Amygdala (tissue), 56 donors: ENCODE measurements at regions not wholly inside any gene's neighbourhood (a gene's known extent, or its start where the extent isn't known, plus 50 kb on each side); places are given as distances from the start of the nearest gene placed in this dataset.

Experiments used
- DNase-seq, 56 donors: peaks; one replicate each; lab custom pipeline; 2025; lab: John Stamatoyannopoulos, UW

DNA sequence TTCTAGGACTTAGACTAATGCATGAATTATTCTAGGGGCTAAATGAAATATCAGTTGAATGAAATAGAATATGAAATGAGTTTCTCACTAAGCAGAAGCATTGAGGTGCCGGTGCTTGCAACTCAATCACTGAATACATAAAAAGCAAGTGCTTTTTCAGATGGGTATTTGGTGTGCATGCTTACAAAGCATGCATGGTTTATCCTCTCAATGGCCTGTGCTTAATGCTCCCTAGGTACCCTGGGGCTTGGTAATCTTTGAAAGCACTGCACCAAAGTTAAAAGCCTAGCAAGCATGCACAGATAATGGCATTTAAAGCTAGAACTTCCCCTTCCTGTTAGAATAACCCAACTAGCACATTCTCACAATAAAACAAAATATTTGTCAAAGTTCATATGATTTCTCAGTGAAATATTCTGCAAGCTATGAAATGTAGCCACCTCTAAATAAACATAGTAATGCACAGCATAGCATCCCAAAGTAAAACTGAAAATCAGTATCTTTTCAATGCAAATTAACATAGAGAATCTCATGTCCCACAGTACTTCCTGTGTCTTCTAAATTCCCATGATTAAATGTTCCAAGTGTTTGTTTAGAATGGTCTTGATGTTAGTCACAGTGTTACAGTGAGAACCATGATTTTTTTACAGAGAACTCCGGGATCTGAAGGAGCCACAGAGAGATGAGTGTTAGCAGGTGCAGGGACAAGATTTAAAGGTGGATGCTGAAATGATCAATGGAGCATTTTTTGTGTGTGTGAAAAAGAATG lies 143.4 kb upstream of the CDH6 start:
- DNase-seq = no peak

DNA sequence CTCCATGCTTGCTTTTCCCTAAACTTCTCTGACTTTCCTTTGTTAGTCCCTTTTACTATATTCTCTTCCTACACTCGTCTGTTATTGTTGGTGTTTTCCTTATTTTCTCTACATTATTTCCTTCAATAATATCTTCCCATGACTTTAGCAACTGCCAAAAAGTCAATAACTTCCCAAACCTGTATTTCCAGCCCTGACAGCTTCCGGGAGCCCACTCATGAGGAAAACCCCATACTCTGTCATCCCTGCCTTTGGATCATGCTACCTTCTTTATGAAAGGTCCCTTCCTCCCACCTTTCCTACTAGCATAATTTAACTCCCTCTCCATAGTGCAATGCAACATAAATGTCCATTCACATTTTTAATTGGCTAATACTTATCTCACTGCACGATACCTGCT lies 144.0 kb upstream of the CDH6 start:
- DNase-seq = no peak

DNA sequence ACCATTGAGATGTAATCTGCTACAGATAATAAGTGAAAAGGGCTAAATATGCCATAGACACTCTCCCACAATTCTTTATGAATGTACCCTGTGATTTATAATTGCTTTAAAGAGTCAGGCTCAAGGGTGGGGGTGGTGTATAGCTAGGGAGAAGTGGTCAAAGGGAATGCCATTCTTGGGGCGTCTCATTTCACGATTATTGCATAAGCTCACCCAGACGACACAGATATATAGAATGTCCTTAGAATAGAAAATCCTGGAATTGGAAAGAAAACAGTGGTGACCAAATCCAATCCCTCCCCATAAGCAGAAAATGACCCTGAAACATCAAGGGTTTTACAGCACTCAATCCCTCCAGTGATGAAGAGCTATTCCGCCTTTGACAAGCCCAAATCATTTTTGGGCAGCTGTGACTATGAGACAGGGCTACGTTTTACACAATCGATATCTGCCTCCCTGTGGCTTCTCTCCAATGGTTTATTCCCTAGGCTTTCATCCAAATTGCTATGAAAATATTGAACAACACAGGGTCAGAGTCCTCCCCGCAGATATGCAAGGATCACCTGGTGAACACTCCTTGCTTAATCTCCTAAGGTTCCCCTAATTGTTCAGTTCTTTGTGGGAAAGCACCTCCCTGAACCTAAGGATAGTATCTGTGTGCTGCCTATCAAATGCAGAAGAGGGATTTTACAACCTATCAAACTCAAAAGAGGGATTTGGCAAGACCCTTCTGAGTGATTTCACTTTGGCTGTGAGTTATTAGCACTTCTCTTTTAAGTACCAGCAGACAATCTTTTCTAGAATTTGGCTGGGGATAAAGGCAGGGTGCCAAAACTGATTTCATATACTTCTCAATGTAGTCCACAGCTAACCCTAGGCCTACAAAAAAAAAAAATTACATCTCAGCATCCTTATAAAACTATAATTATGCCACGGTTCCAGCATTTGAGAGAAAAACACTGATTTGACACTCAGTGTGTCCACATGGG lies 144.9 kb upstream of the CDH6 start:
- no peak for DNase-seq

DNA sequence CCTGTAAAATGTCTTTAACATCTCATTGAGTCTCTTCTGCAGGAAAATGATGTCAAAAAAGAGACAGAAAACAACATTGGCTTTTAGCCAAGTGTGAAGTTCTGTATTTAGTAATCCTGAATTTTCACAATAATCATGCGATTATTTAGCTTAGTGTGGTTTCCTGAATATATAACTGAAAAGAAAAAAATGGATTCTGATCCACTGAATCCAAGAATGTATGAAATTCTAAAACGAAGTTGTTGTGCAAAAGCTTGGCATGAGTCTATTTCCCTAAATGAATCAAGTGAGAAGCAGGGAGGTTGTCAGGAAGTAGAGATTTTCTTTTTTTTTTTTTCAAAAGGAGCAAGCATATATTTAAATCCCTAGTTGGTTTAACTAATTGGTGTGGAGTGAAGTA lies 145.9 kb upstream of the CDH6 start:
- no peak for DNase-seq

DNA sequence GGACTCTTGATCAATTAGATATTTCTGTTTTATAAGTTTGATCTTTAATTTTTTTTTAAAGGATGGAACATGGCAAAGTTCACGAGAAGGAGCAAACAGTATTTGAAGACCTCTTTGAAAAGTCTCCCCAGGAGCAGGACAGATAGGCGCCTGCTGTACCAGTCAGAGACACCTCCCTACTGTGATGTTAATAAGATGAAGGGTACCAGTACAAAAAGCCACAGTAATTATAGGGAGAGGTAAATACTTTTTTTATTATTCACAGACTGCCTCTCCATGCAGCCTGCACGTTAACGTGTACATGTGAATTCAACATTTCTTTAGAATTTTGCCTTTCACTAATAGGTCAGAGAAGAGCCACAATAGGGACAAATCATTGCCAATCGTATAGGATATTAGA lies 146.5 kb upstream of the CDH6 start:
- DNase-seq = no peak

DNA sequence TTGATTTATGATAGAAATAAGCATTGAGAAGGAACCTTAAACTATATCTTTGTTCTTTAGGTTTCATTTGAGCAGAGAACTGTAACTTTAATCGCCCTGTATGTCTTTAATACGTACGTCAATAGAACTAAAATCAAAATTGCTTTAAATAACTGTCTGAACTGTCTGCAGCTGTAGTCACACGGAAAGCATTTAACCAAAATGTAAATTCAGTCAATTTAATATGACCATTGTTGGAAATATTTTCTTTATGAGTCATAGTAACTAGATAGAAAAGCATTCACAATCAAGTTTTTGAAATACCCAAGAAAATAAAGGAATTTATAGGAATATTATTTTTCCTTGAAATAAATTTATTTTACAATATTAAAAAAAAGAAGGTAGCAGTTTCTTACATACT lies 157.1 kb upstream of the CDH6 start:
- DNase-seq = no peak

DNA sequence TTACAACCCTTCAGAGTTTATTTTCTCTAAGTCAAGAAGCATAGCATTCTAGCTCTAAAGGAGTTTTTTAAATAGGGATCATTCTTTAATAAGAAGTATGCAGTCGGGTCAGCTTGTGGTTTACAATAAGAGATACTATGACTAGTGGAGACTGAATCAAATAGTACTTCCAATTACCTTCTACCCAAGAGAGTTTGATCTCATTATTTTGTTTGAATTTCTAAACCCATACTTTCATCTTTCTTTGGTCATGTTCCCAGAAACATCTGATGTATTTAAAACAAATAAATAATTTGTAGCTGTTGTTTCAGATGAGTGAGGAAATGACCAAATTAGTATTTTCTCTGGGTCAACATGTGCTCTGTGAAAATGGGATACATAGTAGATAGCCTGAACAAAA lies 160.2 kb upstream of the CDH6 start:
- DNase-seq = no peak

DNA sequence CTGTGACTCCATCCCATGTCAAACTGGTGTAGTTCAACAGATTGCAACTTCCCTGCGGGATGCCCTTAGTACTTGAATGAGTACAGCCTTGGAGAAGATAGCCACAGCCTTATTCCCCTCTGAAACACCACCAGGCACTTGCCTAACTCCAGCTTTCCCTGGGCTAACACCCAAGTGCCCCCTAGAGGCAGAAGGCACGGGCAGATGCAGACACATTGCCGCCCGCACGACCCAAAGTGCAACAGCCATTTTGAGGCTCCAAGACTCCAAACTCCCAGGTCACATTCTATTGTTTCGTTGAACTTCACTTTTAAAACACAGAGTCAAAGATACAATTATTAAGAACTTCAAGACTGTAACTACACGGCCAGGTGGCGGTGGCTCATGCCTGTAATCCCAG lies 163.6 kb upstream of the CDH6 start:
- DNase-seq = no peak

DNA sequence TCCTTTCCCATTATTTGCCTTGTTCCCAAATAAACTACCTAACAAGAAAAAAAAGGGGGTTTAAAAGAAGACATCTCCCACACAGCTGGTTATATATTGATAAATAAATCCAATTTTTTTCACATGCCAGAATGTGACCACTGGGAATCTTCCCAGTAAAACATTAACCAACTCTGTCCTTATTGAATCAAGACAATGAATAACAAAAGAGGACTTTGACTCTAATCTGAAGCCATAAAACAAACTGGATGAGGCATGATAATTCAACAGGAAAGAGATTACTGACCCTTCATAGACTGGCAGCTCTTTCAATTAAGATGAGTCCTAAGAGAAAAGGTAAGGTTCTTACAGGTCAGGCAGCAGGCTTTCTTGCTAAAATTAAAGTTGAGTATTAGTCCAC lies 165.8 kb upstream of the CDH6 start:
- DNase-seq = no peak

DNA sequence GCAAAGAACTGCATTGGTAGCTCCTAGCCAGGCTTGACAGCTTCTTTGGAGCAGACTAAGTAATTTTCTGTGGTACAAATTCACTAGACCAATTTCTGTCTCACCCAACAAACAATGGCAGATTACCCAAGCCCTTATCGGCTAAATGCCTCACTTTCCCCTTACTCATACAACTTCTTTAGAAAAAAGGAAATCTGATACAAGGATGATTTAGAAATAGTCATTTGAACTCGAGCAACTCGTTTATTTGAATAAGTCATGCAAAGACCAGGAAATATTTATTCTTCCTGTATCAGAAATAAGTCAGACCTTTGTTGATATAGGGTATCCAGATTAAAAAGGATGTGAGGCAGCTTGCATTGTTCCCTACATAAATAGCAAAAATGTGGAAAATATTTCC lies 170.4 kb upstream of the CDH6 start:
- no peak for DNase-seq

DNA sequence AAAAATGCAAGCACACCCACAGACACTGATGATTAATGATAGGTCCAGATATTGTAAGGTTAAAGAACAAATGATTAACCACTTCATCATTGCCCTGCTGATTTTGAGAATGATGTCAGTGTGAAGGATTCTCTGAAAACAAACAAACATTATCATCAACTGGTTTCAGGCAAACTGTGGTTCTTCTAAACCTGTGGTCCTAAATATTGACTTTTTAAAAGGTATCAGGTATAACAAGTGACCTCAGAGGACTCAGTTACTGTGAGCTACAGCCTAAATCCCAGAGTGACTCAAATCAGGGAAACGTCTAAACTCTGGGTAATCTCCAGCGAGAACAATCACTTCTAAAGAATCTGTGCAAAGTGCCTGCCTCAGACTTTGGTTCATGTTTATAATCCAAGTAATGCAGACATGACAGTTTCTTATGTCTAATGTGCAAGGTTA lies 172.3 kb upstream of the CDH6 start:
- no peak for DNase-seq

DNA sequence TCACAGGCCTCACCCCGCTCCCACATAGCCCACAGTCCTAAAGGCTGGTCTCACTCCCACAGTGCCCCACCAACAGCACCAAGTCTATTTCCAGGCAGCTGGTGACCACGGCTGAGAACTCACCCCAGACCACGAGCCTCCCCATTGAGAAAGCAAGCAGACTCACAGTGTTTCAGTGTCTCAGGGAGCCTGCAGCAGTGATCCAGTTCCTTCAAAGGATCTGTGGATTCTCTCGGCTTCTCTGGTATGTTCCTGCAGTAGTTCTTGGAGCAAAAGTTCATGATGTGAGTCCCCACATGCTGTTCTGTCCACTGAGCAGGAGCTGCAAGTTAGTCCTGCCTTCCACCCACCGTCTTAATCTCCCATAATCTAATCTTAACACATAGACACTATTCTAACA lies 185.3 kb upstream of the CDH6 start:
- no peak for DNase-seq

DNA sequence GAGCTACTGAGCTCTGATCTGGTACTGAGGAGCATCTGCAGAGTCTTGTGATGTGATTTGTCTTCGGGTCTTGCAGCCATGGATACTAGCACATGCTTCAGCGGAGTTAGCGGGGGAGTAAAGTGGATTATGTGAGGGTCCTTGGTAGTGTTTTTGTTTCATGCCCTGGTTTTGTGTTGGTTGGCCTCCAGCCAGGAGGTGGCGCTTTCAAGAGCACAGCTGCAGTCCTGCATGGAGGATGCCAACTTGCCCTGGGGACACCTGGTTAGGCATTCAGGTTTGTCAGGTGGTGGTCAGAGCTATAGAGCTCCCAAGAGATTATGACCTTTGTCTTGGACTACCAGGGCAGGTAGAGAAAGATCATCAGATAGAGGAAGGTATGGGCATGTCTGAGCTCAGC lies 185.8 kb upstream of the CDH6 start:
- no peak for DNase-seq

DNA sequence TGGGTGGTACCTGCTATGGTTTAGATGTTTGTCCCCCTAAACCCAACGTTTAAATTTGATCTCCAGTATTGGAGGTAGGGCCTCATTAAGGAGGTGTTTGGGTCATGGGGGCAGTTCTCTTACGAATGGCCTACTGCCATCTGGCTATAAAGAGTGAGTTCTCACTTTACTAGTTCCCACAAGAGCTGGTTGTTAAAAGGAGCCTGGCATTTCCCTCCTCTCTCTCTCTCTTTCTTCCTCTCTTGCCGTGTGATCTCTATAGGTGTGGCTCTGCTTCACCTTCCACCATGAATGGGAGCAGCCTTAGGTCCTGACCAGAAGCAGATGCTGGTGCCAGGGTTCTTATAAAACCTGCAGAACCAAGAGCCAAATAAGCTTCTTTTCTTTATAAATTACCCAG lies 193.2 kb upstream of the CDH6 start:
- DNase-seq = no peak

DNA sequence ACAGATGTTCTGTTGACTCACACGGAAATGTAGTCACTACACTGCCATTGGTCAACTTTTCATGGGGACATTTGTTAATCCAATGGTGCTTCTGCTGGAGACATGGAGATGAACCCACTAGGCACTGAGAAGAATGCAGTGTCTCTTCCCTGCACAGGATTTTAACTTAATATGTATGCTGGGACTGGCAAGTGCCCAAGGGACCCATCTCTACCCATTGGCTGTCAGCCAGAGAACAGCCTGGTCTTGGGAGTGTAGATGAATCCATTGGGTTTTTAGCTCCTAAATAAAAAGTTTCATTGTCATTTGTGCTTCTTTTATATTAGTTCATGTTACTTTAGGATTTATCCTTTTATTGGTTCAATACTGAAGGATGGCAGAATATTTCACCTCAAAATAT lies 195.8 kb upstream of the CDH6 start:
- no peak for DNase-seq

DNA sequence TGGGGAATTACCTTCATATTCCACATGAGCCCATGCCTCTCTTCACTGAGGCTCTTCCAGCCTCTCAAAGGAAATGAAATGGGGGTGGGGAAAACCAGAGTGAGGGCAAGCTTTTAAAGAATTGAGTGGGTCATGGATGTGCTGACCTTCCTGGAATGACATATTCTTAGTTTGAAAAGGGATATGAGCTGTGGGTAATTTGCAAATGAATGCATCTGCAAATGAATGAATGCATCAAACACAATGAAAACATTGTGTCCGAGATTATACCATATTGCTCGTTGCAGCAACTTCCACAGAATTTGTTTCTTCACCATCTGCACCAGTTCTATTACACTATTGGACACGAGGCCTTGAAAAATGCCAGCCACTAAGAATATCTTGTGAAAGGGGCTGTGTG lies 198.6 kb upstream of the CDH6 start:
- no peak for DNase-seq

DNA sequence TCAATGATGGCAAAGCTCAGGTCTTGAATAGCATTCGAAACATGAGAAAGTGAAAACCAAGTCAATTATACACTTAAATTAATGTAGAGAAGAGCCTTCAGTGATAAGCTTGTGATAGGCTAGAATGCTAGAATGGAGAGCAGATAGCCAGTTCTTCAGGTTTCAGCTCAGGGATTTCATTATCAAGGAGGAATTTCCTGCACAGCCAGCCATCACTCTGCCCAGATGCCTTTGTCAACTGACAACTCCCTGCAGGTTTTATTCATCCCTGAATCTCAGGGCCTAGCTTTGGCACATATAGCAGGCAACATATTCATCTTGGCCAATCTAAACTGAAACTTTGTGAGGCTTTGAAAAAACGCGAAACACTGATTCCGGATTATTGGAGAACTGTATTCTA lies 199.3 kb upstream of the CDH6 start:
- DNase-seq = no peak

DNA sequence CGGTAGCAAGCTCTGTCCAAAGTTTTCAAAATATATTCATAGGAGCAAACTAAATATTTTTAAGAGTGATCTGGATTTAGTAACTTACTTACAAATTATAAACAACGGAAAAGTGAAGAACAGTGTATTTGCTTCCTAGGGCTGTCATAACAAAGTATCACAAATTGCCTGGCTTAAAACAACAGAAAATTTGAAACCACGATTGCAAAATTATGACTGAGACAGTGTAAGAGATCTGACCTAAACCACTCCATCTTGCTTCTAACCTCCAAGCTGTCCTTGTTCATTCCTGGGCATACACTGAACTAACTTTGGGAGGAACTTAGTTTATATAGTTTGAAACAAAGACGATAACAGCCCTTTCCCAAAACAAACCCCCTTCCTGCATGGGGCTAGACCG lies 202.0 kb upstream of the CDH6 start:
- DNase-seq = no peak

DNA sequence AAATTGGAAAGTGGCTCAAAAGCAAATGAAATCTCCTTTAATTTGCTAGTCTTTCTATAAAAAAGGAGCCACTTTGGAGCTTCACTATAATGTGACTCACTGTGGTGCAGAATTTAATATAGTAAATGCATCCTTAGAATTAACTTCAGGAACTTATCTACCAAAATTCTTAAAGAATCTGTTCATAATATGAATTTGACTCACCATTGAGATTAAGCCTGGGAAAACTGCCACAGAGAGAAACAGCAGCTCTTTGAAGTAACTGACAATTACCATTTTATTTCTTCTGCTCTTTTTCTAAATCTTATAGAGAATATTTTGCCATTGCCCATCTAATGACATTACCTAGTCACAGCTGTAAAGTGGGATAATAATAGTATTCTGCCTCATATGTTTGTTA lies 211.9 kb upstream of the CDH6 start:
- DNase-seq = no peak

DNA sequence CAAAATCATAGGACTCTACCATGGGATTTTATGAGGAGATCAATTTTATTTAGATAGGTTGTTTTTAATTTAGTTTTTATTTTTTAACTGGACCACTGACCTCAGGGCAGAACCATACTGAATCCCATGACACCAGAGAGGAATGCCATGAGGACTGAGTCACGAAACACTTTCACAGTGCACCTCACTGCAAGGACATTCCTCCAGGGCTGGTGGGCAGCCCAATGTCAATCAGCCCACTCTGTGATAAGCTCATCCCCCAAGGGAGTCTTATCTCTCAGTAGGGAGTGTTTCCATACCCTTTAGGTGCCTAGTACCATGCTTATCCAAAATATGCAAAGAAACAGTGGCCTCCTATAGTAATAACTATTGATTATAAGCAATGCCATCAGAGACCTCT lies 224.5 kb upstream of the CDH6 start:
- DNase-seq = no peak

DNA sequence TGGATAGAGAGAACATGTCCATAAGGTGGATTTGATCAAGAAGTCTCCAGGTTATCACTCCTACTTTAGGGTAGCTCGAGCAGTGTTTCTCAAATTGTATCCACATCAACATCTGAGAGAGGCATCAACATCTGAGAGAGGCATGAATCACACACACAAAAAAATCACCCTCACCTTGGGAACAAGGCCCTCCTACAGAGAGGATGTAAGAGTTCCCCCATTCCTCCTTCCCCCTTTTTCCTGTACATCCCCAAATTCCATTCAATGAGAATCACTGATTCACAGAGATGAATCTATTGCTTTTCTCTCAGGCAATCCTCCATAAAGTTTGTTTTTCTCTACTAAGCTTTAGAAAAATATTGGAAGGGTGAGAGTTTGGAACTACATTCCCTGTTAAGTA lies 233.4 kb upstream of the CDH6 start:
- no peak for DNase-seq

DNA sequence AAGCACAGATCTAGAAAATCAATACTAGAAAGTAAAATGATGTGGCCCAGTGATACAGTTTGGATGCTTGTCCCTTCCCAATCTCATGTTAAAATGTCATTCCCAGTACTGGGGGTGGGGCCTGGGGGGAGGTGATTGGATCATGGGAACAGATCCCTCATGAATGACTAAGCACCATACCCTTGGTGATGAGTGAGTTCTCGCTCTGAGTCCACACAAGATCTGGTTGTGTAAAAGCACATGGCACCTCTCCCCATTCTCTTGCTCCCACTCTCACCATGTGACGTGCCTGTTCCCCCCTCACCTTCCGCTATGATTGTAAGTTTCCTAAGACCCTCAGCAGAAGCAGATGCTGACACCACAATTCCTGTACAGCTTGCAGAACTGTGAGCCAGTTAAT lies 234.2 kb upstream of the CDH6 start:
- no peak for DNase-seq
